ENCODE measurements at regions not wholly inside any gene's neighbourhood (a gene's known extent, or its start where the extent isn't known, plus 50 kb on each side); places are given as distances from the start of the nearest gene placed in this dataset.

DNA sequence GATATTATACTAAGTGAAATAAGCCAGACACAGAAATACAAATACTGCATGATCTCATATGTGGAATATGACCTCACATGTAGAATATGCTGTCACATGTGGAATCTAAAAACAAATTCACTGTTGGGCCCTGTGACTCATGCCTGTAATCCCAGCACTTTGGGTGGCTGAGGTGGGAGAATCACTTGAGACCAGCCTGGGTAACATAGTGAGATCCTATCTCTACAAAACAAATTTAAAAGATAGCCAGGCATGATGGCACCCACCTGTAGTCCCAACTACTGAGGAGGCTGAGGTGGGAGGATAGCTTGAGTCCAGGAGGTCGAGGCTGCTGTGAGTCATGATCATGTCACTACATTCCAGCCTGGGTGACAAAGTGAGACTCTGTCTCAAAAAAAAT is 160.3 kb downstream of the PTEN start:
- TF ChIP-seq, protein P1, sequence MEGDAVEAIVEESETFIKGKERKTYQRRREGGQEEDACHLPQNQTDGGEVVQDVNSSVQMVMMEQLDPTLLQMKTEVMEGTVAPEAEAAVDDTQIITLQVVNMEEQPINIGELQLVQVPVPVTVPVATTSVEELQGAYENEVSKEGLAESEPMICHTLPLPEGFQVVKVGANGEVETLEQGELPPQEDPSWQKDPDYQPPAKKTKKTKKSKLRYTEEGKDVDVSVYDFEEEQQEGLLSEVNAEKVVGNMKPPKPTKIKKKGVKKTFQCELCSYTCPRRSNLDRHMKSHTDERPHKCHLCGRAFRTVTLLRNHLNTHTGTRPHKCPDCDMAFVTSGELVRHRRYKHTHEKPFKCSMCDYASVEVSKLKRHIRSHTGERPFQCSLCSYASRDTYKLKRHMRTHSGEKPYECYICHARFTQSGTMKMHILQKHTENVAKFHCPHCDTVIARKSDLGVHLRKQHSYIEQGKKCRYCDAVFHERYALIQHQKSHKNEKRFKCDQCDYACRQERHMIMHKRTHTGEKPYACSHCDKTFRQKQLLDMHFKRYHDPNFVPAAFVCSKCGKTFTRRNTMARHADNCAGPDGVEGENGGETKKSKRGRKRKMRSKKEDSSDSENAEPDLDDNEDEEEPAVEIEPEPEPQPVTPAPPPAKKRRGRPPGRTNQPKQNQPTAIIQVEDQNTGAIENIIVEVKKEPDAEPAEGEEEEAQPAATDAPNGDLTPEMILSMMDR (conservative IDR thresholded peaks at IDR 0.05): no peak
- no peak for DNase-seq (ENCODE audit: extremely low spot score, unreplicated experiment)
- H3K36me3 Mint-ChIP-seq: no peaks in the 10 kb centered on the region
- peaks cover 14% of the 10 kb centered on the region for H3K9me3 Mint-ChIP-seq
- H3K4me1 Mint-ChIP-seq (ENCODE audit: unreplicated experiment): peaks cover 18% of the 10 kb centered on the region
- no peak overlapping the region for H3K27ac Mint-ChIP-seq
- H3K4me3 Mint-ChIP-seq: no peak overlapping the region
- no peaks in the 10 kb centered on the region for H3K27me3 Mint-ChIP-seq

DNA sequence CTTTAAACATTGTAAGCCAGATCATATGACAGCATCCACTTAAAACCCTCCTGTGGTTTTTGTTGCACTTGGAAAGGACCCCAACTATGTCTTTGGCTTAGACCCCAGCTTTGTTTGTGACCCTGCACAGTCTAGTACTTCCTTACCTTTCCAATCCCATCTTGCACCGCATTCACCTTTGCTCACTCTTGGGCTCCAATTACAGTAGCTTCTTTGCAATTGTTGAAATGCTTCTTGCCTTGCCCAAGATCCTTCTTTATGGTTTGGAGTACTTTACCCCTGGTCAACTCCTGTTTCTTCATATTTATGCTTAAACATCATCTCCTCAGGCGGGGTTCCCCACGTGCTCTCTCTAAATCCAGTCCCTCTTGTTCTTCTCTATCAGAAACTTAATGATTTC is 162.6 kb downstream of the PTEN start:
- Mint-ChIP-seq H3K4me3 (no peak overlapping the region), H3K27ac (no peak overlapping the region), H3K27me3 (no peaks in the 10 kb centered on the region), H3K36me3 (no peaks in the 10 kb centered on the region), H3K9me3 (peaks cover 13% of the 10 kb centered on the region), H3K4me1 (ENCODE audit: unreplicated experiment) (peaks cover 18% of the 10 kb centered on the region)
- TF ChIP-seq, protein P1 (conservative IDR thresholded peaks at IDR 0.05): no peak
- DNase-seq (ENCODE audit: extremely low spot score, unreplicated experiment): no peak

- TF ChIP-seq, protein P1 (conservative IDR thresholded peaks at IDR 0.05): no peak
- H3K4me3 Mint-ChIP-seq: no peak overlapping the region
- H3K4me1 Mint-ChIP-seq (ENCODE audit: unreplicated experiment): peaks cover 18% of the 10 kb centered on the region
- DNase-seq (ENCODE audit: extremely low spot score, unreplicated experiment): no peak
- H3K9me3 Mint-ChIP-seq: peaks cover 8% of the 10 kb centered on the region
- no peak overlapping the region for H3K27ac Mint-ChIP-seq
- H3K36me3 Mint-ChIP-seq: no peaks in the 10 kb centered on the region
- H3K27me3 Mint-ChIP-seq: no peaks in the 10 kb centered on the region
Measured at GRCh38 chr10:88027570-88027969, 164.1 kb downstream of the PTEN start.

DNA sequence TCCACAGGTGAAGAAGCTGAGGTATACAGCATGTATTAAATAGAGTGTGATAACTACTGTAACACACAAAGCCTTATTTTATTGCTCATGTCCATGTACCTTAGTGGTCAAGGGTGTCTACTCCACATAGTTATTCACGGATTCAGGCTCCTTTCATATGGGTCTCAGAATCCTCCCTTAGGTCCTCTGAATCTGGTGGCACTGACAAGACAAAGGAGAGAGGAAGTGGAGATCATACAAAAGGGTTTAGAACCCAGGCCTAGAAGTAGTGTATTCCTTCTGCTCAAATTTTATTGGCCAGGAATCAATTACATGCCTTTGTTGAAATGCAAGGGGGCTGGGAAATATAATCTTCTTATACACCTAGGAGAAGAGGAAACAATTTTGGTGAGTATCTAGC is 164.6 kb downstream of the PTEN start:
- no peaks in the 10 kb centered on the region for H3K36me3 Mint-ChIP-seq
- DNase-seq (ENCODE audit: extremely low spot score, unreplicated experiment): no peak
- H3K27me3 Mint-ChIP-seq: no peaks in the 10 kb centered on the region
- H3K4me3 Mint-ChIP-seq: no peak overlapping the region
- H3K9me3 Mint-ChIP-seq: peaks cover 8% of the 10 kb centered on the region
- TF ChIP-seq, protein P1 (conservative IDR thresholded peaks at IDR 0.05): no peak
- H3K27ac Mint-ChIP-seq: no peak overlapping the region
- peaks cover 14% of the 10 kb centered on the region for H3K4me1 Mint-ChIP-seq (ENCODE audit: unreplicated experiment)

- no peak overlapping the region for H3K4me3 Mint-ChIP-seq
Measured at GRCh38 chr10:88028654-88029053, 165.2 kb downstream of the PTEN start.

More at GRCh38 chr10:88028654-88029053, 165.2 kb downstream of the PTEN start:
- no peaks in the 10 kb centered on the region for H3K36me3 Mint-ChIP-seq
- peaks cover 13% of the 10 kb centered on the region for H3K4me1 Mint-ChIP-seq (ENCODE audit: unreplicated experiment)
- peaks cover 8% of the 10 kb centered on the region for H3K9me3 Mint-ChIP-seq
- H3K27ac Mint-ChIP-seq: no peak overlapping the region
- no peak for DNase-seq (ENCODE audit: extremely low spot score, unreplicated experiment)
- H3K27me3 Mint-ChIP-seq: no peaks in the 10 kb centered on the region
- TF ChIP-seq, protein P1 (conservative IDR thresholded peaks at IDR 0.05): no peak

Measured in type B pancreatic cell (in vitro differentiated cells).